ENCODE measurements at regions not wholly inside any gene's neighbourhood (a gene's known extent, or its start where the extent isn't known, plus 50 kb on each side); places are given as distances from the start of the nearest gene placed in this dataset.
A peak's percentile ranks its signal among the peaks of the same experiment; 100 is the strongest.

- DNase-seq, result no peak
Observed at GRCh38 chr5:165508861-165509260, 2003.4 kb downstream of the MAT2B start.

- peak; percentile 5 for DNase-seq
Observed at GRCh38 chr5:165521816-165522610, 2016.6 kb downstream of the MAT2B start.

- peak; percentile 71 for DNase-seq
Observed at GRCh38 chr5:165525271-165525670, 2019.9 kb downstream of the MAT2B start.

GRCh38 chr5:165526357-165526756 lies 2020.9 kb downstream of the MAT2B start:
- DNase-seq, result no peak

GRCh38 chr5:165527577-165527976 lies 2022.2 kb downstream of the MAT2B start:
- no peak for DNase-seq

GRCh38 chr5:165538065-165538464 lies 2032.6 kb downstream of the MAT2B start:
- no peak for DNase-seq

GRCh38 chr5:165559645-165560044 lies 2054.2 kb downstream of the MAT2B start:
- DNase-seq, result peak; percentile 92

GRCh38 chr5:165560648-165561047 lies 2055.2 kb downstream of the MAT2B start:
- no peak for DNase-seq

GRCh38 chr5:165565911-165566310 lies 2060.5 kb downstream of the MAT2B start:
- no peak for DNase-seq

GRCh38 chr5:165569551-165569950 lies 2064.1 kb downstream of the MAT2B start:
- DNase-seq, result no peak

- no peak for DNase-seq
Observed at GRCh38 chr5:165573445-165573844, 2068.0 kb downstream of the MAT2B start.

- no peak for DNase-seq
Observed at GRCh38 chr5:165574100-165574499, 2068.7 kb downstream of the MAT2B start.

- DNase-seq, result no peak
Observed at GRCh38 chr5:165576678-165577275, 2071.4 kb downstream of the MAT2B start.

GRCh38 chr5:165579911-165580310 lies 2074.5 kb downstream of the MAT2B start:
- no peak for DNase-seq

- no peak for DNase-seq
Observed at GRCh38 chr5:165594693-165595092, 2089.3 kb downstream of the MAT2B start.

GRCh38 chr5:165602529-165602928 lies 2097.1 kb downstream of the MAT2B start:
- no peak for DNase-seq

GRCh38 chr5:165607026-165607425 lies 2101.6 kb downstream of the MAT2B start:
- DNase-seq, result no peak

GRCh38 chr5:165609871-165610270 lies 2104.5 kb downstream of the MAT2B start:
- no peak for DNase-seq

GRCh38 chr5:165616490-165617405 lies 2111.3 kb downstream of the MAT2B start:
- DNase-seq, result peak; percentile 78

- no peak for DNase-seq
Observed at GRCh38 chr5:165617491-165617890, 2112.1 kb downstream of the MAT2B start.

GRCh38 chr5:165620394-165620793 lies 2115.0 kb downstream of the MAT2B start:
- DNase-seq, result no peak

- DNase-seq, result peak; percentile 80
Observed at GRCh38 chr5:165622864-165623536, 2117.6 kb downstream of the MAT2B start.
